G401 (cell line): ENCODE measurements at regions not wholly inside any gene's neighbourhood (a gene's known extent, or its start where the extent isn't known, plus 50 kb on each side); places are given as distances from the start of the nearest gene placed in this dataset.

ENCODE experiments used
- DNase-seq: peaks from one replicate; pipeline ENCODE4 v3.0.0-alpha.2; 2015; ENCODE audit warnings: low spot score
- in situ Hi-C: cut with HindIII; loops from 2 replicates; pipeline ENCODE4 v1.10.0; 2016; ENCODE audit warnings: low sequenced_read_pairs, mixed read lengths

DNA sequence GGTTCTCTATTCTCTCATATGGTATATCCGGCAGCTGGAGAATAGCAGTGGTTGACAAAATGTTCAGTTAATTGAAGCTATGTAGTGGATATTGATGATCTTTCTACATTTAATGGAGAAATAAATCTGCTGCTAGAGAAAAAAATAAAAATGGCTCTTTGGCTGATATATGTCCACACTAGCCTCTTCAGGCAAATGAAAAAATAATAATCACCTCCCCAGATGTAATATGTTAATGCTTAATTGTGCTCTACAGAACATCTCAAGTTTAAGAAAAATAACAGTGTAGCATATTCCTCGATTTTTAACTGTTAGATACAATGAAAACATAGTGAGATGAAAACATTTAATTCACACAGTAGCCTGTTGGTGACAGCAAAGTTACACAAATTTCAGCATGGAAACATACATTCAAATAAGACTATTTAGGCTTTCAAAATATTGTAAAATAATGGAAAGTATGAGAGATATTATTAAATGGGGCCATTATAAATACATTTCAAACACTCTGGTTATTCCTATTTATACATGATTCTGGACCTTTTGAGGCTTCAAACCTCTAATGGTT is 543.0 kb downstream of the MAT2B start:
- in situ Hi-C loops, result no loop called here
- DNase-seq, result no peak

DNA sequence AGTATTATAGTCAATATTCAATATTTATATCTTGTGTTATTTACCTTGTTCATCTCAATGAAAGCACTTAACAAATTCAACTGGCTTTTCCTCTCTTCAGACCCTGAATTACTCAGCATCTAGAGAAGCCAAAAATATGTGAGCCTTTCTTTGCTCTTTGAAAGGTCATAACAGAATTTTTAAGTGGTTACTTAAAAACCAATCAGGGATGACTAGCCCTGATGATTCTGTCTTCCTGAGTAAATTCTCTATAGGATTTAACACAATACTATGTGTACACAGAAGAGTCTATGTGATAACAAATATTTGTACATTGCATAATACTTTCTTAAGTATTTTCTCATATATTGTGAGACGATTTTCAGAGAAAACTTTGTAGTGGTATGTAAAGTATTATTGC is 546.3 kb downstream of the MAT2B start:
- in situ Hi-C loops, result no loop called here
- DNase-seq, result no peak

- in situ Hi-C loops, result no loop called here
- no peak for DNase-seq
These were observed 547.2 kb downstream of the MAT2B start for GRCh38 chr5:164052536-164053093.

GRCh38 chr5:164053123-164053522 is 547.7 kb downstream of the MAT2B start:
- DNase-seq, result no peak
- in situ Hi-C loops, result no loop called here

DNA sequence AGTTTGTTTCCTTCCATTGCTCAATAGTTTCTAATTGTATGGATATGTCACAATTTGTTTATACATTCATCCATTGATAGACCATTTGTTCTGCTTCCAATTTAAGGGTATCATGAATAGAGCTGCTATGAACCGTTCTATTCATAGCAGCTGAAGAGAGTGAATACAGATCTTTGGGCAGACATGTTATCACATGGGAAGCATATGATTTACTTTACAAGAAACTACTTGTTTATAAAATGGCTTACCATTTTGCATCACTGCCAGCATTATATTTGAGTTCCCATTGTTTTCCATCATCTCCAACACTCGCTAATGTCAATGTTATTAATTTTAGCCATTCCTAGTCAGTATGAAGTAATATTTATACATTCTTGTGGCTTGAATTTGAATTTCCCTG is 549.0 kb downstream of the MAT2B start:
- in situ Hi-C loops, result no loop called here
- no peak for DNase-seq

DNA sequence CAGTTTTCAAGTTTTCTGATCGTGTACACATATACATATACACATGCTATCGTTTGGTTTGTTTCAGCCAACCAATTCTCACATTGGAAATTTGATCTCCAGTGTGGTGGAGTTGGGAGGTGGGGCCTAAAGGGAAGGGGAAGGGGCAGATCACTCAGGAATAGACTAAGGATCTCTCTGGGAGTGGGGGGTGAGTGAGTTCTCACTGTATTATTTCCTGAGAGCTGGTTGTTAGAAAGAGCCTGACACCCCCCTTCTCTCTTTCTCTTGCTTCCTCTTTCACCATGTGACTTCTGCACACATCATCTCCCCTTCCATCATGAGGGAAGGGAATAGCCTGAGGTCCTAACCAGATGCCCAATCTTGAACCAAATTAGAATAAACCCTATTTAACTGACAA is 551.7 kb downstream of the MAT2B start:
- DNase-seq, result no peak
- in situ Hi-C loops, result no loop called here

- in situ Hi-C loops, result no loop called here
These were observed 553.2 kb downstream of the MAT2B start for GRCh38 chr5:164058621-164059020.

DNA sequence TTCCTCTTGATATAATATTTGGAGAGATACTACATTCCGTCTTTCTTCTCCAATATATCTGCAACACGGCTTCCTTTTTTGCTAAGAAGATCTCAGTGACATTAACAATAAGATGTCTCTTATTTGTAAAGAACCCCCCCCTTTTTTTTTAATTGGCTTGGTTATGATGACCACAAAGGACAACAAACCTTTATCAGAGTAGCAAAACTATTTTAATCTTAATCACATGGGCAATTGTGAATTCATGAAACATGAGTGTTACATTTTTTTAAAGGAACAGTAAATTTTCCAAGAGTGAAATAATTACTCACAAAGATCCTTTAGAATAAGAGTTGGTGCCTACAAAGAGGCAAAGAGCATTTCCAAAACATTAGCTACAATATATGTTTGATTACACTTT is 554.1 kb downstream of the MAT2B start:
- DNase-seq, result no peak
- in situ Hi-C loops, result no loop called here

More at GRCh38 chr5:164058621-164059020, 553.2 kb downstream of the MAT2B start:
- DNase-seq, result no peak

- in situ Hi-C loops, result no loop called here
- DNase-seq, result no peak
These were observed 555.5 kb downstream of the MAT2B start for GRCh38 chr5:164060786-164061355.

- in situ Hi-C loops, result no loop called here
- no peak for DNase-seq
These were observed 556.9 kb downstream of the MAT2B start for GRCh38 chr5:164062304-164062703.

DNA sequence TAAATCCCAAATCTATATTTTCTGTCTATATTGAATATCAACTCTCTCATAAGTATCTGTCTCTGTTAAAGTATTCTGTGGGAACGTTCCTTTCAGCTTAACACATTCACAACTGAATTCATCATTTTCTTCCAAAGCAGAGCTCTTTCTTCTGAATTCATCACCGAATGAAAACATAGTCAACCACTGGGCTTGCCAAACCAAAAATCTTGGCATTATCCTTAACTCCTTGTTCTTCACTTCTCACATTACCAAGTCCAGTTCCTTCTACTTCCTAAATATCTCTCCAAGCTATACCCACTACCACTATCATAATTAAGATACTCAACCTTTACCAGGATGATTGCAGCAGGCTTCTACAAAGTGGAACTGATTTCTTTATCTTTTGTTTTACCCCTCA is 559.8 kb downstream of the MAT2B start:
- no peak for DNase-seq
- in situ Hi-C loops, result no loop called here

DNA sequence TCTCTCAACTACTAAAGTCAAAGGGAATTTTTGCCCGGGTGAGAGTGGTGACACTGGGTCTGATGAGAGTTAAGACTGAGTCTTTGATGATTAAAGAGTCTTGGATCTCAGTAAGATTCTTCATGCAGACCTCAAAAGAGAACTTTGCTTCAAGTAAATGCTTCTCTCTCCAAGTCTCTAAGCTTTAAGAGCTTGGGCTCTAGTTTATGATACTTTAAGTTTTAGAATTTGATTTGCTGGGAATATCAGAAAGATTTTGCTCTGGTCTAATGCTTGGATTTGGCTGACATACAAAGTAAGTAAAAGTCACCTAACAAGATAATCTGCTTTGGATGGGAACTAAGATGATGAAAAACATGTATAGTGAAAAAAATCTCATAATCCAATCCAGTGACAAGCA is 566.3 kb downstream of the MAT2B start:
- in situ Hi-C loops, result no loop called here
- no peak for DNase-seq

GRCh38 chr5:164073081-164073480 is 567.7 kb downstream of the MAT2B start:
- in situ Hi-C loops, result no loop called here

GRCh38 chr5:164076556-164076955 is 571.1 kb downstream of the MAT2B start:
- no peak for DNase-seq
- in situ Hi-C loops, result no loop called here

More at GRCh38 chr5:164073081-164073480, 567.7 kb downstream of the MAT2B start:
- DNase-seq, result no peak

- no peak for DNase-seq
- in situ Hi-C loops, result no loop called here
These were observed 584.9 kb downstream of the MAT2B start for GRCh38 chr5:164090358-164090757.

GRCh38 chr5:164091836-164092235 is 586.4 kb downstream of the MAT2B start:
- in situ Hi-C loops, result no loop called here
- DNase-seq, result no peak

DNA sequence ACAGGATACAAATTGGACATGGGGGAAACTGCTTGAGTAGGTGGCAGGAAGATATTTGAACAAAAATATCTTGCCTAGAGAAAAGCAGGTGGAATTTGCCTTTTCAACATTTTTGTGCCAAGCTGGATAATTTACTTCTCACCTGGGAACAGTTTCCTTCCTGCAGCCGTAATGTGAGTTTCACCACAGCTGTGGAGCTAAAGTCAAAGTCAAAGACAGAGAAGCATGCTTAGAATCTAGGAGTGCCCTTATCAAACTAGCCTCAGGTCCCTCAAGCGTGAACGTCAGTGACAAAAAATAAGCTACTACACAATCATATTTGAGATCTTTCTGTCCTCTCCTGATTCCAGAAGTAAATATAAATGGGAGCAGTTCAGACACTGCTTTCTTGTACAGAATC is 588.9 kb downstream of the MAT2B start:
- in situ Hi-C loops, result no loop called here
- no peak for DNase-seq

DNA sequence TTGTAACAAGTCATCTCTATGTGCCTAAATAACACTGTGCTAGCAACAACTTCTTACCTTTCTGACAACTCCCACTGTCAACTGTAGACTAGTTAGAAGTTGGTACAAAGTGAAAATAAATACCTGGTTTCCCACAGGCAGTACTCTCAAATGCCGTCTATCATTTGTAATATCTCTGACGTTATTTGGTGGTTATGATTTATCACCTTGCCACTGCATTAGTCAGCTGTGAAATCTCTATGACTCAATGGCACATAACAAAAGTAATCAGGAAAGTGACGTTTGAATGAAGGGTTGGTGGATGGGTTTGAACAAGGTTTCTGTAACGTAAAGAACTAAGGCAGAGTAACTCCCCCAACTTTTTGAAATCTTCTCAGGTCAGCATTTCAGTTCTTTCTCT is 592.3 kb downstream of the MAT2B start:
- in situ Hi-C loops, result no loop called here

GRCh38 chr5:164098531-164098930 is 593.1 kb downstream of the MAT2B start:
- in situ Hi-C loops, result no loop called here
- DNase-seq, result no peak

More for the DNA sequence above, 592.3 kb downstream of the MAT2B start:
- DNase-seq, result no peak

GRCh38 chr5:164098979-164099378 is 593.6 kb downstream of the MAT2B start:
- in situ Hi-C loops, result no loop called here
- DNase-seq, result no peak

DNA sequence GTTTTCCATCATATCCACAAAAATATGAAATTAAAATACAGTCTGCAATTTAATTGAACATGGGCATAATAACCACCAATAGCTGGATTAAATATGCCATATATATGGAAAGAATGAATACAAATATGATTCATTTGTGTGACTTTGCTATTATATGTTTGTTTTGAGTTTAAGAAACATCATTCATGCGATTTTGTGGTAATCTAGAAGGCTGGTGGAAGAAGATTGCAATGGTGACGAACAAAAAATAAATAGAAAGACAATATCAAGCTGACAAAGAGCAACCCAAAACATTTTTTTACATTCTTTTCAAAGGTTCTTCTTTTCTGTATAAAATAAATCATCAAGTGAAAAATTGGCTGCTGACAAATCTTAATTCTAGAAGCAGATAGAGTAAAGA is 610.0 kb downstream of the MAT2B start:
- in situ Hi-C loops, result no loop called here
- no peak for DNase-seq
